ENCODE measurements at regions not wholly inside any gene's neighbourhood (a gene's known extent, or its start where the extent isn't known, plus 50 kb on each side); places are given as distances from the start of the nearest gene placed in this dataset.
A peak's percentile ranks its signal among the peaks of the same experiment; 100 is the strongest.
"Not testable (repeated sequence)": the region's sequence is repeated elsewhere in the genome, so short reads cannot be mapped to it uniquely, and the experiment has no call there.

DNA sequence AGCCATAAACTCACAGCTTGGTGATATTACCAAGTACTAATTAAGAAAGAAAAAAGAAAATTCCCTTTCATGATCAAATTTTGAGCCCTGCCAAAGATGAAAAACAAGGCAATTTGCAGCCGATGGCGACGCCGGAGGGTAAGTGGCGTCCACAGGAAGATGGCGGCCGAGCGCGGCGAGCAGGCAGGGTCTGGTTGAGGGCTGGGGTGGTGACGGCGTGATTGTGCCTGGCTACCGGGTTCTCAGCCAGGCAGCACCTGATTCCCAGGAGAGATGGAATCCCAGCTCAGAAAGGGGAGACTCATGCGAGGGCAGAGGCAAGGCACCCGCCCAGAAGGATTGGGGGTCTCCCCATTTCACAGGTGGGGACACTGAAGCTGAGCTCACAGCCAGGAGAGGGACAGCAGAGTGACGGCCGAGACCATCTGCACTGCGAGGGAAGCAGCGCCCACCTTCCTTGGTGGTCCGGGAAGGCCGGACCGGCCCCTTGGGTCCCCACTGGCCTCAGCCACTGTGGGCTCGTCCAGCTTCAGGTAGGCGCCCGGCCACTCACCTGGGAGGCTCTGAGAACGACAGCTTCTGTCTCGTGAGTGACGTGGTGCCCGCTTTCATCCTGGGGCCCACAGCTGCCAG, 145.8 kb downstream of the IGLL1 start:
- POLR2A ChIA-PET (ENCODE audit: unreplicated experiment); H2AFZ ChIP-seq; H3K27ac ChIP-seq; H3K4me3 ChIP-seq; H3K9me2 ChIP-seq (ENCODE audit: insufficient read depth); H3K9me3 ChIP-seq (ENCODE audit: insufficient read depth, low read depth); intact Hi-C loops (cut with micrococcal nuclease; ENCODE audit: unreplicated experiment); BruUV-seq (replicated peaks); DNase-seq; H3K36me3 ChIP-seq (ENCODE audit: low read depth); H3K79me2 ChIP-seq (ENCODE audit: low read depth); H3K4me2 ChIP-seq; H3K4me1 ChIP-seq (replicated peaks; ENCODE audit: insufficient read depth); H3F3A ChIP-seq (ENCODE audit: insufficient read depth, low read depth); CTCF ChIA-PET; H4K20me1 ChIP-seq (ENCODE audit: insufficient read depth): not testable (repeated sequence)
- H3K27me3 ChIP-seq (ENCODE audit: insufficient read depth, low read depth) = peaks cover 48% of the 10 kb centered on the region

GRCh38 chr22:23433127-23434005, 146.7 kb downstream of the IGLL1 start:
- H3K36me3 ChIP-seq (ENCODE audit: low read depth); CTCF ChIA-PET; H4K20me1 ChIP-seq (ENCODE audit: insufficient read depth); H3K4me1 ChIP-seq (replicated peaks; ENCODE audit: insufficient read depth); intact Hi-C loops (cut with micrococcal nuclease; ENCODE audit: unreplicated experiment); H3K79me2 ChIP-seq (ENCODE audit: low read depth); H3K9me2 ChIP-seq (ENCODE audit: insufficient read depth); H3K27ac ChIP-seq; H3K4me2 ChIP-seq; H3K9me3 ChIP-seq (ENCODE audit: insufficient read depth, low read depth); BruUV-seq (replicated peaks); H3F3A ChIP-seq (ENCODE audit: insufficient read depth, low read depth); POLR2A ChIA-PET (ENCODE audit: unreplicated experiment); H2AFZ ChIP-seq; H3K4me3 ChIP-seq: not testable (repeated sequence)
- H3K27me3 ChIP-seq (ENCODE audit: insufficient read depth, low read depth) = peaks cover 40% of the 10 kb centered on the region
- peak in 1 of 2 experiments; percentile 13 for DNase-seq

- intact Hi-C loops (cut with micrococcal nuclease; ENCODE audit: unreplicated experiment); H3K9me3 ChIP-seq (ENCODE audit: insufficient read depth, low read depth); H3K36me3 ChIP-seq (ENCODE audit: low read depth); CTCF ChIA-PET; H3K79me2 ChIP-seq (ENCODE audit: low read depth); H3K4me3 ChIP-seq; H4K20me1 ChIP-seq (ENCODE audit: insufficient read depth); H2AFZ ChIP-seq; H3K27ac ChIP-seq; H3K4me2 ChIP-seq; DNase-seq; BruUV-seq (replicated peaks); H3K9me2 ChIP-seq (ENCODE audit: insufficient read depth); POLR2A ChIA-PET (ENCODE audit: unreplicated experiment); H3F3A ChIP-seq (ENCODE audit: insufficient read depth, low read depth); H3K4me1 ChIP-seq (replicated peaks; ENCODE audit: insufficient read depth): not testable (repeated sequence)
- peaks cover 41% of the 10 kb centered on the region for H3K27me3 ChIP-seq (ENCODE audit: insufficient read depth, low read depth)
Observed at GRCh38 chr22:23432719-23433118, 147.4 kb downstream of the IGLL1 start.

DNA sequence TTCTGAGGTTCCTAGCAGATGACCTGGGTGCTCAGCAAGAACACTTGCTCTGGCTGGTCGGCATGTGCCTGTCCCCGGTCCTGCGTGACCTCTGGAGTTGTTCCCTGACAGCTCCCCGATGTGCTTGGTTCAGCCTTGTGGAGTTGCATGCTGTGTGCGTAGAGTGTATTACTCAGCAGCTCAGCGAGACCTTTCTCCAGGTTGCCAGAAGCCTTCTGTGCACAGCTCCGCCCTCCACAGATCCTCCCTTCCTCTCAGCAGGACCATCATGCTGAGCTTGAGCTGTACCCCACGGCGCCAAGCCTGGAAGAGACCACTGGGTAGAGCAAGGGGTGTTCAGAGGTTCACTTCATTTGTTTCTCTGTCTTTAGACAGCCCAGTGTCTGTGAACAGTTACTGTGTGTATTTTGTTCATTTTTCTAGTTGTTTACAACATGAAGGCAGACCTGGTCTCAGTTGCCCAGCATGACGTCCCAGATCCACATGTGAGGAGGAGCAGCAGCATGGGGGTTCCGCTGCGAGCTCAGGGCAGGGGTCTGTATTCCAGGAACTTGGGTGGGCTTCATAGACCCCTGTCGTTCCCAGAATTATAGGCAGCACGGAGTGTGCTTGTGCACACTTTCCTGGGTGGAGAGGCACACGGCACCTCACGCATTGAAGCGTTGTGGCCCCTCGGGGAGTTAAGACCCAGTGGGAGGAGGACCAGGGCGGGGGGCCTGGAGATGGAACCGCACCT, 148.6 kb downstream of the IGLL1 start:
- H3K4me3 ChIP-seq = no peak overlapping the region
- no peak for DNase-seq
- H3K9me2 ChIP-seq (ENCODE audit: insufficient read depth) = no peaks in the 10 kb centered on the region
- ChIA-PET CTCF (no interaction called here), POLR2A (ENCODE audit: unreplicated experiment) (no interaction called here)
- no peaks in the 10 kb centered on the region for H3K36me3 ChIP-seq (ENCODE audit: low read depth)
- H3K9me3 ChIP-seq (ENCODE audit: insufficient read depth, low read depth) = peaks cover 3% of the 10 kb centered on the region; the same call in 1 of the 2 replicates
- H2AFZ ChIP-seq = no peak overlapping the region
- no peaks in the 10 kb centered on the region for H3K79me2 ChIP-seq (ENCODE audit: low read depth)
- no TSS peak for BruUV-seq (replicated peaks)
- H3K27ac ChIP-seq = no peak overlapping the region
- no peaks in the 10 kb centered on the region for H3F3A ChIP-seq (ENCODE audit: insufficient read depth, low read depth)
- H3K4me1 ChIP-seq (replicated peaks; ENCODE audit: insufficient read depth) = no peaks in the 10 kb centered on the region
- TF ChIP-seq CTCF (conservative IDR thresholded peaks at IDR 0.05) (no peak), EZH2 (IDR thresholded peaks at IDR 0.05; ENCODE audit: low read depth) (no peak)
- peaks cover 45% of the 10 kb centered on the region for H3K27me3 ChIP-seq (ENCODE audit: insufficient read depth, low read depth)
- no peaks in the 10 kb centered on the region for H4K20me1 ChIP-seq (ENCODE audit: insufficient read depth)
- no peak overlapping the region for H3K4me2 ChIP-seq
- intact Hi-C loops (cut with micrococcal nuclease; ENCODE audit: unreplicated experiment) = no loop called here

GRCh38 chr22:23424551-23425068, 155.5 kb downstream of the IGLL1 start:
- H3K9me3 ChIP-seq (ENCODE audit: insufficient read depth, low read depth); H3K79me2 ChIP-seq (ENCODE audit: low read depth); H3F3A ChIP-seq (ENCODE audit: insufficient read depth, low read depth); BruUV-seq (replicated peaks); H3K36me3 ChIP-seq (ENCODE audit: low read depth); H3K4me3 ChIP-seq; H2AFZ ChIP-seq; H3K27ac ChIP-seq; H3K9me2 ChIP-seq (ENCODE audit: insufficient read depth); CTCF ChIA-PET; H3K4me1 ChIP-seq (replicated peaks; ENCODE audit: insufficient read depth); H4K20me1 ChIP-seq (ENCODE audit: insufficient read depth); intact Hi-C loops (cut with micrococcal nuclease; ENCODE audit: unreplicated experiment); H3K4me2 ChIP-seq; DNase-seq: not testable (repeated sequence)
- peaks cover 75% of the 10 kb centered on the region for H3K27me3 ChIP-seq (ENCODE audit: insufficient read depth, low read depth)
- POLR2A ChIA-PET (ENCODE audit: unreplicated experiment) = interaction anchor here (0.6 kb wide), 1 partner anchor 593 kb away, joined by 3 read pairs; no protein-coding TSS in a partner anchor

Data from PC-9 (cell line).